HS-27A (cell line): ENCODE measurements at regions not wholly inside any gene's neighbourhood (a gene's known extent, or its start where the extent isn't known, plus 50 kb on each side); places are given as distances from the start of the nearest gene placed in this dataset.

Experiments
- DNase-seq: peaks from one replicate; pipeline ENCODE4 v3.0.0-alpha.2; 2012; ENCODE audit warnings: low read depth, missing footprints

DNA sequence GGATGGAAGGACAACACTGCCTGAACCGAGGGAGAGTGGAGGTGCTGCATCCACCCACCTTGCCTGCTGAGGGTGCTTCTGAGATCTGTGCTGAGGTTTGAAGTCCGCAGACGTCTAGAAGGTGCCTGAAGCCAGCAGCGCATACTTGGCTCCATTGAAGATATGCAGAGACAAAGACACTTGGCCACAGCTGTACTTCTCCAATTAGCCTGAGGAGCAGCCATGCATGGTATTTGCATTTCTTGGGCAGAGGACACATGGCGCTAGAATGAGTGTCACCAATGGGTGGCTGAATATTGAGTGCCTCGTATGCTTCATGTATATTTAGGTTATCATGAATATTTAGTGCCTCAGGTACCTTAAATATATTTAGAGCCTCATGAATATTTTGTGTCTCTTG lies 128.7 kb upstream of the ATP6AP2 start:
- no peak for DNase-seq

DNA sequence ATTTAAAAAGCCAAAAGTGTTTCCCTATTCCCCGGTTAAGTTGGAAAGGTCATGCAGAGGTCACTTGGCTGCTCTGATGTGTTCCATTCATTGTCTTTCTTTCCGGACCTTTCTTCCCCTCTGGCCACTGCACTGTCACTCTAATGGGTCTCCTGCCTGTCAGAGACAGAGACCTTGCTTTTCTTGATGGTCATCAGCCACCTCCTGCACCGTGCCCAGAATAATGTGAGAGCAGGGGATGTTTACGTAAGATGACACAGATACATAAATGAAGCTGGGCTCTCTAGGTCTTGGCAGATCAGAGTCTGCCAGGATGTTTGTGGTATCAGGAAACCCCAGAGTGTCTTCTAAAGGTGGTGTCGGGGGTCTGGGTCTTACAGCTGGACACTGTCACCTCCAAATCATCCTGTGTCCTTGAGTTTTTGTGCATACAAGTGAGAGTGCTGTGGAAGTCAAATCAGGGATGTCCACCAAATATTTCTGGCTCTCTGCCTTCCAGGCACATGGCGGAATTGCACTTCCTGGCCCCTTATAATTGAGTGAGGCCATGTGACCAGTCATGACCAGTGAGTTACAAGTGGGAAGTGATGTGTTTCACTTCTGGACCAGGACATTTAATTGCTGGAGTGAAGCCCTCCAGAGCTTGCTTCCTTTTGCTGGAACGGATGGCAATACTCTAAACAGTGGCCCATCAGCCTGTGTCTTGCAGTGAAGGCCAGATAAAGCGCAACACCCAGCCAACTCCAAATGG lies 130.6 kb upstream of the ATP6AP2 start:
- DNase-seq: no peak

DNA sequence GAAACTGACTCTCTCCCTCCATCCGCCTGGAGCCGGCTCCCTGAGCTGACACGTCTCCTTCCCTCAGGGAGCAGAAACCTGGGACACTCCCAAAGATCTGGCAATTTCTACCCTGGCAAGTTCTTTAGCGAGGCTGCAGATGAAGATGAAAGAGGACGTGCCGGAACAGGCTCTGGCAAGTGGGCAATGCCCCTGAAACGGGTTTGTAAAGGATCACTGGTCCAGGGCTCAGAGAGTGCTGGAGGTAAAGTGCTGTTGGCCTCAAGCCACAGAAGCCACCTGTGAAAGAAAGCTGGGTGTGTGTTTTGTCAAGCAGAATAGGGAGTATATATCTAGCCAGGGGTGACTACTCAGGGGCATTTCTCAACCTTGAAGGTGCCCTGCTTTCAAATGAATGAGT lies 131.4 kb upstream of the ATP6AP2 start:
- no peak for DNase-seq

DNA sequence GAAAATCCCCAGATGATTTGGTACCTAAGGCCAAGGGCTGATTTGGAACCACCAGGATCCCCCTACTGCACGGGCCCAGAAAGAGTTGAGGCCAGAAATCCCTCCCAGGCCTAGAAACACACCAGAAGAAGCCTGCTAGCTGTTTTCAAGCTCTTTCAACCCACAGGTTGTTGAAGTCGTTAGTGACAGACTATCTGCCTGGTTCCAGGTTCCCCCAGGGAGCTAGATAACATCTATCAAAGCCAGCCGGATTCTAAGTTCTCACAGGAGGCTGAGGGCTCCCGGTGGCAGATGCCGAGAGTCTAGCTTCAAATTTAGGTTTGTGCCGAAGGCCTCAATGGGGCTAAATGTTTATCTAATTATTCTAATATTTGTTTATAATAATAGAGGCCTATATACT lies 132.0 kb upstream of the ATP6AP2 start:
- DNase-seq: no peak

DNA sequence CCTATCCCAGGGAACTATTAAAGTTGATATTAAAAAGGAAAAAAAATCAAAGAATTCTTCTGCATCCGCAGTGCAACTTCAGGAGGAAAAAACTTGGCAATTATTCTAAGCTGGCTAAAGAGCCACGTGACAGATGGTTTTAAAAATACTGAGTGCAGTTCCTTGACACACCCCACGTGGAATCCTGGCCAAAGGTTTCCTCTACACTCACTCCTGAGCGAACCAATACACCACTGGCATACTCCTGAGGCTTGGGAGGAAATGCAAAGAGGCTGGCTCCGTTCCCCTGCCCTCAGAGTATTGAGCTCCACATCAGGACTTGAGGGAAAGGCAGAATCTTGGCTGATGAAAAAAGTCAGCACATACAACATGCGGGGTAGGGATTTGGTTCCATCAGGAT lies 133.8 kb upstream of the ATP6AP2 start:
- no peak for DNase-seq

DNA sequence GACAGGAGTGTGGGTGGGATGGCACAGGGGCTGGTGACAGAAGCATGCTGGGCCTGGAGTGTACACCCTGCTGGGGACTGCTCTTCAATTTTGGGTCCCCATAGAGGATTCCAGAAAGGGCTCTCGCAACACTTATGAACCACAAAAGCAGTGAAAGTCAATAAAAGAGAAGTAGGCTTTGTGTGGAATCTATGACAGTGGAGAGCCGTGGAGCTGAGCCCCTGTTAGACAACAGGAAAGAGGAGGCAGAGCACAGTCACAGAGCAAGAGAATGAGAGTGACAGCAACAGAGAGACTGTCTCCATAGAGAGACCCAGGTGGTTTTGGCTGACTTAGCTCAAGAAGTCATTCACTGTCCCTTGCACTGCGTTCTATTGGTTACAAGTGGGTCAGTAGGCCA lies 135.1 kb upstream of the ATP6AP2 start:
- DNase-seq: no peak

DNA sequence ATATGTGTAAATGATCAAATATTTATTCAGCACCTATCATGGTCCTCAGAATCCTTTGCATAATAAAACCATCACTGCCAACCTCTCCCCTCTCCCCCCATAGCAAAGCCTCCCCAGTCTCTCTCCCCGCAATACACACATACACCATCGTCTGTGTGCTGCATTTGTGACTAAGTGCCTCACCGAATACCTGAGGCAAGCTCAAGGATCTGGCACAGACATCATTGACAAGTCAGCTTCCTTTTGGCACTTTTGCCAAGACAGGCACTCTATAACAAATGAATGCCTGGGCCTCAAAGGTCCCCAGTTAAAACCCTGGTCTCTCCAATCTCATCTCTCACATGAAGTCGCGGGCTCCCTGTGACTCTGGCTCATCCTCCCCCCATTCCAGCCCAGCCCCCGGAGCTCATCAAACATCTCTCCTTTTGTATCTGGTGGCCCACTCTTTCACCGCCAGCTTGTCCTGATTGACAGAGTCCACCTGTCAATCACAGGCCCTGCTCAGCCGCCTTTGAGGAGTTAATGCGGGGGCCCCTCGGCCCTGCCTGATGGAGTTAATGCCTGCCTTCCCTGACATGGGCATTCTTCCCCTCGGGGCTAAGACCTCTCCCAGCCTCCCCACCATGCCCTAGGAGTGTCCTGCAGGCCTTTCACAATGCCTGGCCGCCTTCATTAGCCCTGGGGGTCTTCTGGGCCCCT lies 135.8 kb upstream of the ATP6AP2 start:
- no peak for DNase-seq

DNA sequence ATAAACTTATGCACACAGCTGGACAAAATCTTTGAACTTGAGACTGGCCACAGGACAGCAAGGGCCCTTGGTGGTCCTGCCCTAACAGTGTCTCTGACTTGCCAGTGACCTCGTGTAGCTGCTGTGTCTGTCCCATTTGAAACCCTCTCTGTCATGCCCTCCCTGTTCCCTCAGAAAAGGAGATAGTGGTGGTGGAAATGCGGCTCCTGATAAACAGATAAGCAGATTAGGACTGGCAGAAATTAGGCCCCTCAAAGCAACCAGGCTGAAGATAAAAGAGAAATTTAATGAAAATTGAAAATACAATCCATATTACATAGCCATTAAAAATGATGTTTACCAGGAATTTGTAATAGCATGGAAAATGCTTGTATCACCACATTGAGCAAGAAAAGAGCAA lies 136.6 kb upstream of the ATP6AP2 start:
- DNase-seq: no peak

DNA sequence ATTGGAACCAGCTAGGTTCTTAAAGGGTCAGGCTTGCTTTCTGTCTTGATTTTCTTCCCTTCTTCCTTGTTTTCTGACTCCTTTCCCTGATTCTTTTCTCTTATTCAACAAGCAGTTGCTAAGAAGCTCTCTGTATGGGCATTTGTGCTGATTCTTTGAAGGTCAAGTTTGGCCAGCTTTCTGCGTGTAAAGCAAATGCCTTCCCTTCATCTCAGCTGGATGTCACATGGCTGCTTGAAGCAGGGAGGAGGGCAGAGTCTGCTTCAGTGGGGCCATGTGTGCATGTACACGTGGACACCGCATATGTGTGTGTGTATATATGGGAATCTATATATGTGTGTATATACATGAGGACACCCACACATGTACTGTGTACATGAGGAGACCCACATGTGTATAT lies 139.9 kb upstream of the ATP6AP2 start:
- no peak for DNase-seq

DNA sequence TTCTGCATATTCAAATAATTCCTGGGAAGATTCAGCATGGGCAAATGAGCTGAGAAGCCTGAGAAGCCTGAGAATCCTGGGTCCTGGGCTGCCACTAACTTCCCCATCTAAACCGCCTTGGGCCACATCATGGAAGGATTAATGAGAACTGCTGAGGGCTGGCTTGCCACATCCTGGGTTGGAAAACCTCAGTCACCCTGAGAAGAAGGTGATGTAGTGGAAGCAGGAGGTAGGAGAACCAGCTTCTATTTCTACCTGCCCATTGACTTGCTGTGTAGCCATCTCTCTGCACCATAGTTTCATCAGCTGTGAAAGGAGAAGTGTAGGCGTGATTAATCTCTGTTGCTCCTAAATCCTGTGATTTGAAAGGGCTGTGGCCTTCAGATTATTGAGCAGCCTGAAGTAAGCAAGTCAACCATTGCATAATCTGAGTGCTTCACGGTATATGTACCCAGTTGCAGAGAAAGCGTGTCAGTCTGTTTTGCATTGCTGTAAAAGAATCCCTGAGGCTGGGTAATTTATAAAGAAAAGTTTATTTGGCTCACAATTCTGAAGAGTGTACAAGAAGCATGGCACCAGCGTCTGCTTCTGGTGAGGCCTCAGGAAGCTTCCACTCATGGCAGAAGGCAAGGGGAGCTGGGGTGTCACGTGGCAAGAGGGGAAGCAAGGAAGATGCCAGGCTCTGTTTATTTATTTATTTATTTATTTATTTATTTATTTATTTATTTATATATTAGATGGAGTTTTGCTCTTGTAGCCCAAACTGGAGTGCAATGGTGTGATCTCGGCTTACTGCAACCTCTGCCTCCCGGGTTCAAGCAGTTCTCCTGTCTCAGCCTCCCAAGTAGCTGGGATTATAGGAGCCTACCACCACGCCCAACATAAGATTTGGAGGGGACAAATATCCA lies 140.9 kb upstream of the ATP6AP2 start:
- no peak for DNase-seq

DNA sequence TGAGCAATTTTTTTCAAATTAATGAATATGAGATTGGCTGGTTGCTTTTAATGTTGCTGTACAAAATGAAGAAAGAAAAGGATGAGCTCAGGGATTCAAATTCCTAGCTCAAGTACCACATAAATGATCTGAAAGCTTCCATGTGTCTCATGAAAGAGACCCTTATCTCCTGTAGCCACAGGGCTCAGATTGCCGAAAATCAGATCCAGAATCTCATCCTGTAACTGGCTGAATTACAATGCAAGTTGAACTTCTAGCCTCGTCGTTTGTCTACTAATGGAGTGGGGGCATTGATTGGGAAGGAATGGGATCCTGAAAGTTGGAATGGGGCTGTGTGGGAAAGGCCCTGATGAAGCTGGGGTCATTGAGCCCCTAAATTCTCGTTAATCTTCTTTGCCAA lies 143.4 kb upstream of the ATP6AP2 start:
- no peak for DNase-seq

DNA sequence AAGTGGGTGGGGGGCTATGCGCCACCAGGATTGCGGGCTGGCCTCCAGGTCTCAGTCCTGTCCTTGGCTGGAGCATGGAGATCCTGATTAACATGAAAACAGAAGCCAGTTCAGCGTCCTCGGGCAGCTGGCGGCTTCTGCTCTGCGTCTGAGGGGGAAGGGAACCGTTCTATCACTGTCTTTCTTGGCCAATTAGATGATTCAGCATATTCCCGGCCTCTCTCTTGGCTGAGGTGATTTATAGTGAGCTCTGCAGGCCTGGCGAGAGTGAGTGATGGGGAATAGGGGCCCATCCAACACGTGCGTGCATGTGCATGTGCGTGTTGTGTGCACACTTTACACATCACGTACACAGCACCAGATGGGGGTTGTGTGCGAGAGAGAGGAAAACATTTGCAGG lies 145.8 kb upstream of the ATP6AP2 start:
- DNase-seq: no peak

DNA sequence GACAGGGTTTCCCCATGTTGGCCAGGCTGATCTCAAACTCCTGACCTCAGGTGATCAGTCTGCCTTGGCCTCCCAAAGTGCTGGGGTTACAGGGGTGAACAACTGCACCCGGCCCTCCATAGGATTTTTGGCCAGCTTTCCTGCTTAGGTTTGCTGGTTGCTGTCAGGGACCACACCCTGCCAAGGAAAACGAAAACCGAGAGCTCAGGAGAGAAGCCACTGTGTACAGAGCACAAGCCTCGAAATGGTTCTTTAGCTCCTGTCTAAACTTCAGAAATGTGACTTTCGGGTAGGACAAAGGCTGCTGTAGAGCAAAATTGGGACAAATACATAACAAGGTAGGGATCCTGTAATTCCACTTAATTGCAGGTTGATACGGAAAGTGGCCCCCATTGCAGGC lies 146.3 kb upstream of the ATP6AP2 start:
- DNase-seq: no peak

DNA sequence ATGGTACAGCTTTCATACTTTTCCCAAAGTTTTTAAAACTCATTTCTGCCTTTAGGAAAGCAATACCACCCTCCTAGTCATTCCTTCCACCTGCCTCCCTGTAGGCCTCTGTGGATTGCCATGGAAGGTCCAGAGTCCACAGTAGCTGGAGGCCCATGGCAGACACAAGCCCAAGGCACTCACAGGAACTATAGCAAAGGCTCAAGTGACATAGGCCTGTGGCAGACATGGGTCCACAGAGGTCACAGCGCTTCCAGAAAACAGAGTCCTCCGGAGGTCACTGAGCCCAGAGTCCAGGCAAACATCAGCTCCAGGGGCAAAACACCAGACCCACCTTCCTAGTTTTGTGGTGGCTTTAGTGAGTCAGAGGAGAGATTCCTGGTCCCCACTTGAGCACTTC lies 147.6 kb upstream of the ATP6AP2 start:
- DNase-seq: no peak

DNA sequence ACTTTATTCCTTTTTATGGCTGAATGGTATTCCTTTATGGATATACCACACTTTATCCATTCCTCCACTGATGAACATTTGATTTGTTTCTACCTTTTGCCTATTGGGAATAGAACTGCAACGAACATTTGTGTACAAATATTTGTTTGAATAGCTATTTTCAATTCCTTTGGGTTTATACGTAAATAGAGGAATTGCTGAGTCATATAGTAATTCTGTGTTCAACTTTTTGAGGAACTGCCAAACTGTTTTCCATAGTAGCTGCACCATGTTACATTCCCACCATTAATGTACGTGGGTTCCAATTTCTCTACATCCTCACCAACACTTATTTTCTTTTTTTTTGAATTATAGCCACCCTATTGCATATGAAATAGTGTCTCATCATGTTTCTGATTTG lies 156.5 kb upstream of the ATP6AP2 start:
- no peak for DNase-seq

DNA sequence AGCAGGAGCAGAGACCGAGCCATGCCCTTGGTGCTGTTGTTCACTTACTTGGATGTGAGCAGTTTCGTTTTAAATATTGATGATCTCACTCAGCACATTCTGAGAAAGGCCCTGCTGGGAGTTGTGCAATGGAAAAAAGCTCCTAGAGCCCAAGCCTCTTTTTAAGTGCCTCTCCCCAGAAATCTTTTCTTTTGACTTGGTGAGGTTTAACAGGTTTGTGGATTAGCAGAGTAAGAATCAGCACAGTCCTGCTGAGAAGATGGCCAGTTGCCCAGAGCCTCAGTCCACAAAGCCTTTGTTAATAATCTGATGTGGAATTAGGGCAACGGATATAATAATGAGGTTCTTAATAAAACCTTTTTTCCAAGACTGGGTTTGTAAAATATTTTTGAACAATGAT lies 157.5 kb upstream of the ATP6AP2 start:
- DNase-seq: no peak

DNA sequence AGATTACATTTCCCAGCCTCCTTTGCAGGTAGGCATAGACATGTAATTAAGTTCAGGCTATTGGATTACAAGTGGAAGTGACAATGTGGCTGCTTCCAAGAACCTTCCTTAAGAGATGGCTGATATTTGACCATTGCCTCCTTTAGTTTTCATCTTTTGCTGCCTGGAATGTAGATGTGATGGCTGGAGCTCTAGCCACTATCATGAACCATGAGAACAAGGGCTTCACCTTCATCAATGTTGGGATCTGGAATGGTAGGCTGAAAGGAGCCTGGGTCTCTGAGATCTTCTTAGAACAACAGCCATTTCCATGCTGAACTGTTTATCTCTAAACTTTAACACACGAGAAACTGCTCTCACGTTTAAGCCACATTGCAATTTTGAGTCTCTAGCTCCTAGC lies 158.7 kb upstream of the ATP6AP2 start:
- no peak for DNase-seq

DNA sequence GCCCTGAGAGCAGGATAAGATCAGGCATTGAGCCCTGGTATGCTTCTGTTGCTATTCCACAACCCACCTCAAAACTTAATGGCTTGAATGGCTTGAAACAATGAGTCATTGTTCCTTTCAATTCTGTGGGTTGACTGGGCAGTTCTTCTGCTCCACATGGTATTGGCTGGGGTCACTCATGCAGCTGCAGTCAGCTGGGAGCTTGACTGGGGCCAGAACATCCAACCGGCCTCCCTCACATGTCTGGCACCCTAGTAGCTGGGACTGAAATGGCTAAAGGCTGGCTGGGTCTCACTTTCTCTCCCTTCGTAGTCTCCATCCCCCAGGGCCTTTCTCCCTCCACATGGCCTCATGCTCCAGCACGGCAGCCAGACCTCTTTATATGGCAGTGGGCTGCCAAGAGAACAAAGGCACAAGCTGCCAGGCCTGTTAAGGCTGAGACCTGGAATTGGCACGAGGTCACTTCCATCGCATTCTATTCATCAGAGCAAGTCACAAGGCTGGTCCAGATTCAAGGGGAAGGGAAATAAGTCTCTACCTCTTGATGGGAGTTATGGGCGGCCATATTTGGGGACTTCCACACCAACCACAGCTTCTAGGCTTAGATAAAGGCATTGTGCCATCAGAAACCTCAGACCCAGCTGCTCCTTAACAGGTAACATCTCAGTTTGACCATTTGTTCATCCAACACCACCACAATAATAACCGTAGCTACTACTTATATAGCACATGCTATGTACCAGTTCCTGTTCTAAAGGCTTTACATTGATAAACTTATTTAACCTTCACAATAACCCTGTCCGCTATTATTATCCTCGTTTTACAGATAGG lies 159.7 kb upstream of the ATP6AP2 start:
- no peak for DNase-seq

DNA sequence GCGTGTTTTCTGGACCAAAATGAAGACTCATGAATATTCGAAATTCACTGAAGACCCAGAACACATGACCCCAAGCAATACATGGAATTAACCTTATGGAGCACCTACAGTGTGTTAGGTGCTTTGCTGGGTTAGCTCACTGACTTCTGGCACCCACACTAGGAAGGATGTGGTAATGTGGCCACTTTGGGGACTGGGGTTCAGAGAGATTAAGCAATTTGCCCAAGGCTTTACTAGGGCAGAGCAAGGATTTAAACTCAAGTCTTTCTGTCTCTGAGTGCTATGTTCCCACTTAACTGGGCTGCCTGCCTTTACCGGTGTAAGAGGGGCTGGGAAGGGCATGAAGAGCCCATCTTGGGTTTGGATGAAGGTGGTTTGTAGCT lies 162.0 kb upstream of the ATP6AP2 start:
- no peak for DNase-seq

DNA sequence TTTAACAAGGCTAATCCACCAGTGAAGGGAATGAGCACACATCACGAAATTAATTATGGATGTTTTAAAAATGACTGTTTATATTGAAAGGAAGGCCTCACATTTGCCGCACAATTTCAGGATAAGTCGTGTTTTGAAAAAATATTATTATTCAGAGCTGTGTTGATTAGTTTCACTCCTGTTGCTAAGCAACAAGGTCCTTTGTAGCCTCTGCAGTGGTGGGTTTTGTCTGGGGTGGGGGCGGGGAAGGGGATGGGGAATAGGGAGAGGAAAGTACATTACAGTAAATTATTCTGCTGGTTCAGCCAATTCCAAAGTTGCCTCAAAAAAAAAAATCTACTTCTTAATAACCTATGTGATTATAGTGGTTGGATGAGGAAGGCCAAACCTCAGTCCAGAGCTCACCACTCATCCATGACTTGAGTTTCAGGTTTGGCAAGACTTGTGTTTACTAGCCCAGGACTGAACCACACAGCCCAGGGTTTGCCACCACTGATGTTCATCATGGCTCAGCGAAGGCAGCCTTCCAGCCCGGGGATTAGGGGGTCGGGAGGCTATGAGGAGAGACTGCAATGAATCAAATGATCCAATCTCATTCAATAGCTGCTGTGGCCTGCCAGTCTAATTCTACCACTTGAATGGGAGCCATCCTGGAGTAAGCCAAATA lies 162.5 kb upstream of the ATP6AP2 start:
- no peak for DNase-seq

DNA sequence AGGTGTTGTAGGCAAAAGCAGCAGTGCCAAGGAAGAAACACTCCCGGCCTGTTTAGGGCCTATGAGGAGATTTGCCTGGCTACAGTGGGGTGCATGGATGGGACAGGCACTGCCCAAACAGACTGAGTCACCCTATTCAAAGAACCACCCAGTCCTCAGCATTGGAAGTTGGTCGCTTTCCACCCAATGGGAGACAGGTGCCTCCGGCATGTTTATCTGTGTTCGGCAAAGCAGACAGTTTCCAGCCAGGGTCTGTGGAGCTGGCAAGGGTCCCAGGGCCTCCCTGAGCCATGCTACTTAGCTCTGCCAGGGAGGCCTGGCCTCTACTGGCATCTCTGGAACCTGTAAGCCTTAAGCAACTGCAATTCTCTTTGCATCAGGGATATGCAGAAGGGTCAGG lies 165.1 kb upstream of the ATP6AP2 start:
- no peak for DNase-seq

DNA sequence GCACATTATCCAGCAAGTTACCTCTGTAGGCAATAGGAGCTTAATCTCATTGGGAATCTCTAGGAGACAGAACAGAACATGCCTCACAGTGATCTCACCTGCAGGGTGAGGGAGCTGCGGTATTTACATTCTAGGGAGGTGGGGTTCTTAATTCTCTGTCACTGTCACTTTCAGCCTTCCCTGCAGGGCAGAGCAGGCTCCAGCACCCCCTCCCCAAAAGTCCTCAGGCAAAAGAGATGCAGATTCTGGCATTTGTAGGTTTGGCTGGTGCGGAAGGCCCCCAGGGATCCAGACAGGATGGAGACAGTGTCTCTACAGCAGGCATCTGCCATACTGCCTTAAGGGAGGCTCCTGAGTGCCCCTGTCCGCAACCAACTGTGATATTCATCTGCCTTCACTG lies 166.4 kb upstream of the ATP6AP2 start:
- no peak for DNase-seq
